ENCODE measurements at regions not wholly inside any gene's neighbourhood (a gene's known extent, or its start where the extent isn't known, plus 50 kb on each side); places are given as distances from the start of the nearest gene placed in this dataset. TPM values are rescaled to one million over a fixed set of nuclear protein-coding genes. Genes with fewer than 3 reads are reported as not detected.

GRCh38 chrX:2552621-2553201 is 51.9 kb upstream of the DHRSX start:
- Histone ChIP-seq H3K4me1 (replicated peaks) (no peaks in the 10 kb centered on the region), H3K27ac (no peak overlapping the region), H3K9me3 (no peaks in the 10 kb centered on the region), H3K36me3 (no peaks in the 10 kb centered on the region), H3K27me3 (replicated peaks; ENCODE audit: insufficient read depth) (no peaks in the 10 kb centered on the region), H3K4me3 (no peak overlapping the region)
- no peak for DNase-seq (ENCODE audit: low spot score)
- TF ChIP-seq POLR2AphosphoS5 (IDR thresholded peaks at IDR 0.05), result no peak
- no peak for TF ChIP-seq CTCF (IDR thresholded peaks at IDR 0.05)
- TF ChIP-seq POLR2A (IDR thresholded peaks at IDR 0.05), result no peak
- 14% methylated on average over 7 of the region's 7 CpGs for WGBS
- intact Hi-C loops (cut with DNase I), result loop anchor here (10.0 kb wide), 1 partner anchor 318 kb away; no protein-coding TSS in a partner anchor

- DNase-seq (ENCODE audit: low spot score), result no peak
Observed at GRCh38 chrX:2550328-2551020, 49.7 kb upstream of the DHRSX start.

More at GRCh38 chrX:2550328-2551020, 49.7 kb upstream of the DHRSX start:
- TF ChIP-seq POLR2A (IDR thresholded peaks at IDR 0.05), result no peak
- no peak for TF ChIP-seq POLR2AphosphoS5 (IDR thresholded peaks at IDR 0.05)
- no peak for TF ChIP-seq CTCF (IDR thresholded peaks at IDR 0.05)
- H3K4me1 ChIP-seq (replicated peaks), result no peaks in the 10 kb centered on the region
- no peaks in the 10 kb centered on the region for H3K9me3 ChIP-seq
- H3K27ac ChIP-seq, result no peak overlapping the region
- no peaks in the 10 kb centered on the region for H3K27me3 ChIP-seq (replicated peaks; ENCODE audit: insufficient read depth)
- no peaks in the 10 kb centered on the region for H3K36me3 ChIP-seq
- H3K4me3 ChIP-seq, result no peak overlapping the region
- WGBS, result 56% methylated on average over 9 of the region's 9 CpGs
- intact Hi-C loops (cut with DNase I), result loop anchor here (10.0 kb wide), 1 partner anchor 316 kb away; no protein-coding TSS in a partner anchor

Small RNA genes in the stretch of these regions (microRNA-seq; reads per million reads assigned to microRNA genes)
- not detected for gene MIR6089

Small RNA genes in the stretch of these regions (small RNA-seq; reads per million reads assigned to genes)
- 0 reads per million in 2 donors for gene MIR6089

All from prostate gland (tissue), 2 donors.